ENCODE measurements at regions not wholly inside any gene's neighbourhood (a gene's known extent, or its start where the extent isn't known, plus 50 kb on each side); places are given as distances from the start of the nearest gene placed in this dataset.
"Not testable (repeated sequence)": the region's sequence is repeated elsewhere in the genome, so short reads cannot be mapped to it uniquely, and the experiment has no call there.

DNA sequence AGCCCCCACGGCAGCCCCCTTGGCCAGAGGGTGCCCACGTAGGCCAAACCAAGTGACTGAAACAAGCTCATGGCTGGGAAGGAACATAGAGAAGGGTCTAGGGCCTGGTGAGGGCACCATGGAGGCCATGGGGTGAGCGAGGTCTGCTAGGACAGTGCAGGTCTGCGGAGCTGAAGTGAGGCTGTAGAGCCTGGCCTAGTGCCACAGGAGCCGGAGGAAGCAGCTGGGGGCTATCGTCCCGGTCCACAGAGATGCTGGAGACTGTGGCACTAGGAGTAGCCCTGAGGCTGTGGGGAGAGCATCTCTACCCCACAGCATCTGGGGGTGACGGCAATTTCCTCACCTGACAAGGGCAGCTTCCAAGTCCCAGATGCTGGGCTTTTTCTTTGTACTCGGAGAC is 150.3 kb downstream of the ZNF22 start:
- Histone ChIP-seq H3K4me3 (no peak overlapping the region), H3K27me3 (no peaks in the 10 kb centered on the region), H3K4me1 (no peaks in the 10 kb centered on the region), H3K36me3 (no peaks in the 10 kb centered on the region), H3K27ac (no peak overlapping the region), H3K9me3 (replicated peaks) (no peaks in the 10 kb centered on the region)
- no peak for DNase-seq

DNA sequence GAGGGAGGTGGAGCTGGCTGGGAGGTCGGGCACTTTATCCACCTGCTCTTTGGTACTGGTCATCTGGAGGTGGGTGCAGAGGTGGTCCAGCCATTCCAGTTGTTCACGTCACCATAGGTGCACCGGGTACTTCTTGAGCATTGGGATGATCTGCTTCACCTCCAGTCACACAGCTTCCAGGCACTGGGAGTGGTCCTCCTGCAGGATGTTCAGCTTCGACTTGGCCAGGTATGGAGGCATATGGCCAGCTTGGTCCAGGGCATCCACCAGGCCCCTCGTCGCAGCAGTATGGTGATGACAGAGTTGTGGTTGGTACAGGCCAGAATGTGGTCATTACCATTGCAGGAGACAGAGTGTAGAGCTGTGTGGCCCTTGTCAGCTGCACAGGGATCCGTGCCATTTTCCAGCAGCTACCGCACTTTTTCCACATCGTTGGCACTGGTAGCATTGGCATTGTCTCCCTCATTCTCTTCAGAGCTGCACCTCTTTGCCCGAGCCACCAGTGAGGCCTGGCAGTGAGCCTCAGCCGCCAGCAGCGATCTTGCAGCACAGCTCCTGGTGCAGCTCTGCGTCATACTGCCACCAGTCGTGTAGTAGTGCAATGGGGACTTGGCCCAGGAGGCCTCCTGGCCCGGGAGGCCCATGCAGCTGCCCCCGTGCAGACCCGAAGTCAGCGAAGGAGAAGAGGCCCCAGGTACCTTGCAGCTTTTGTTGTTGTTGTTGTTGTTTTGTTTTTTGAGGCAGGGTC is 150.9 kb downstream of the ZNF22 start:
- no peak for DNase-seq
- Histone ChIP-seq H3K36me3 (no peaks in the 10 kb centered on the region), H3K4me3 (no peak overlapping the region), H3K27me3 (no peaks in the 10 kb centered on the region), H3K4me1 (no peaks in the 10 kb centered on the region), H3K9me3 (replicated peaks) (no peaks in the 10 kb centered on the region), H3K27ac (no peak overlapping the region)

- no peak overlapping the region for H3K4me3 ChIP-seq
- no peaks in the 10 kb centered on the region for H3K27me3 ChIP-seq
- H3K27ac ChIP-seq: no peak overlapping the region
- H3K4me1 ChIP-seq: no peaks in the 10 kb centered on the region
- DNase-seq: no peak
- H3K36me3 ChIP-seq: no peaks in the 10 kb centered on the region
- H3K9me3 ChIP-seq (replicated peaks): no peaks in the 10 kb centered on the region
Observed at GRCh38 chr10:45152726-45153125, 152.0 kb downstream of the ZNF22 start.

GRCh38 chr10:45154502-45154901 is 153.8 kb downstream of the ZNF22 start:
- no peak for DNase-seq
- no peaks in the 10 kb centered on the region for H3K4me1 ChIP-seq
- H3K27me3 ChIP-seq: no peaks in the 10 kb centered on the region
- H3K36me3 ChIP-seq: no peaks in the 10 kb centered on the region
- no peaks in the 10 kb centered on the region for H3K9me3 ChIP-seq (replicated peaks)
- no peak overlapping the region for H3K27ac ChIP-seq
- H3K4me3 ChIP-seq: no peak overlapping the region

- Histone ChIP-seq H3K36me3 (no peaks in the 10 kb centered on the region), H3K4me1 (no peaks in the 10 kb centered on the region), H3K27me3 (no peaks in the 10 kb centered on the region), H3K9me3 (replicated peaks) (no peaks in the 10 kb centered on the region), H3K4me3 (no peak overlapping the region), H3K27ac (no peak overlapping the region)
- no peak for DNase-seq
Observed at GRCh38 chr10:45155784-45156183, 155.1 kb downstream of the ZNF22 start.

GRCh38 chr10:45160271-45160670 is 155.1 kb downstream of the OR13A1 start:
- no peaks in the 10 kb centered on the region for H3K4me1 ChIP-seq
- DNase-seq: no peak
- H3K4me3 ChIP-seq: no peak overlapping the region

GRCh38 chr10:45163315-45163975 is 152.0 kb downstream of the OR13A1 start:
- Histone ChIP-seq H3K4me1 (no peaks in the 10 kb centered on the region), H3K4me3 (no peak overlapping the region), H3K36me3 (no peaks in the 10 kb centered on the region), H3K9me3 (replicated peaks) (no peaks in the 10 kb centered on the region), H3K27me3 (no peaks in the 10 kb centered on the region), H3K27ac (no peak overlapping the region)
- no peak for DNase-seq

More at GRCh38 chr10:45160271-45160670, 155.1 kb downstream of the OR13A1 start:
- Histone ChIP-seq H3K9me3 (replicated peaks) (no peaks in the 10 kb centered on the region), H3K36me3 (no peaks in the 10 kb centered on the region), H3K27me3 (no peaks in the 10 kb centered on the region), H3K27ac (no peak overlapping the region)

GRCh38 chr10:45175520-45176118 is 139.8 kb downstream of the OR13A1 start:
- H3K9me3 ChIP-seq (replicated peaks); H3K4me1 ChIP-seq; H3K36me3 ChIP-seq; H3K27me3 ChIP-seq; H3K4me3 ChIP-seq; H3K27ac ChIP-seq; DNase-seq: not testable (repeated sequence)

DNA sequence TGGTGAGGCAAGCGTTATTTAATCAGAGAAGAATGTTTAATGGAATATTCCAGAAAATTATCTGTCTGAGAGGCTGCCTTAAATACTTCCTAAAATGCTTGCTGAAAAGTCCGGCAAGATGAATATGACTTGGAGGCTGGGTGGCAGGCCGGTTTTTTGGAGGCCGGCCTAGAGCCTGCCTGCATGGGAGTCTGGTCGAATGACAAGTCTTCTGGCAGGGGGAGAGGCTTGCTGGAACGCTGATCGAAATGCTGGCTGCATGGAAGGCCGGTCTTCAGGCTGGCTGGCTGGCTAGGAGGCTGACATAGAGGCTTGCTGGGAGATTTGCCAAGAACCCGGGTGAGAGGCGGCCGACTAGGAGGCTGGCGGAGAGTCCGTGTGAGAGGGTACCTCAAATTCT is 135.7 kb downstream of the OR13A1 start:
- H3K36me3 ChIP-seq: no peaks in the 10 kb centered on the region
- no peaks in the 10 kb centered on the region for H3K9me3 ChIP-seq (replicated peaks)
- H3K27ac ChIP-seq: no peak overlapping the region
- H3K27me3 ChIP-seq: no peaks in the 10 kb centered on the region
- no peak overlapping the region for H3K4me3 ChIP-seq
- H3K4me1 ChIP-seq: no peaks in the 10 kb centered on the region
- DNase-seq: no peak

DNA sequence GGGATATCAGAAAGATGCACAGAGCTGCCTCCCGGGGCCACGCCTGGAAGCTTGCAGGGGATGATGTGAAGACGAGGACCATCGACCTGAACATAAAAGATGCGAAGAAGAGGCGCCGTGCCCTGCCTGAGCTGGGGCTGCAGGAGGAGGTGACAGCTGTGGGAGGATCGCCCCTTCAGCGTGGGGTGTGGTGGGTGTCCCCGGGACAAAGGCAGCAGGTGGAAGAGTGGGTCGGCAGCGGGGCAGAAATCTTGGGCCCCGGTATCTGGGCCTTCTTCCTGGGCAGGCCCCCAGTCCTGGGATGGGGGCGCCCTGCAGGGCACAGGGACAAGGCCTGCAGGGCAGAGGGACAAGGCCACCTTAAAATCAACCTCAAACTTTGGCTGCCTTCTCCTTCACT is 134.9 kb downstream of the OR13A1 start:
- no peak for DNase-seq
- no peaks in the 10 kb centered on the region for H3K9me3 ChIP-seq (replicated peaks)
- no peak overlapping the region for H3K4me3 ChIP-seq
- no peaks in the 10 kb centered on the region for H3K36me3 ChIP-seq
- H3K27me3 ChIP-seq: no peaks in the 10 kb centered on the region
- H3K4me1 ChIP-seq: no peaks in the 10 kb centered on the region
- H3K27ac ChIP-seq: no peak overlapping the region

DNA sequence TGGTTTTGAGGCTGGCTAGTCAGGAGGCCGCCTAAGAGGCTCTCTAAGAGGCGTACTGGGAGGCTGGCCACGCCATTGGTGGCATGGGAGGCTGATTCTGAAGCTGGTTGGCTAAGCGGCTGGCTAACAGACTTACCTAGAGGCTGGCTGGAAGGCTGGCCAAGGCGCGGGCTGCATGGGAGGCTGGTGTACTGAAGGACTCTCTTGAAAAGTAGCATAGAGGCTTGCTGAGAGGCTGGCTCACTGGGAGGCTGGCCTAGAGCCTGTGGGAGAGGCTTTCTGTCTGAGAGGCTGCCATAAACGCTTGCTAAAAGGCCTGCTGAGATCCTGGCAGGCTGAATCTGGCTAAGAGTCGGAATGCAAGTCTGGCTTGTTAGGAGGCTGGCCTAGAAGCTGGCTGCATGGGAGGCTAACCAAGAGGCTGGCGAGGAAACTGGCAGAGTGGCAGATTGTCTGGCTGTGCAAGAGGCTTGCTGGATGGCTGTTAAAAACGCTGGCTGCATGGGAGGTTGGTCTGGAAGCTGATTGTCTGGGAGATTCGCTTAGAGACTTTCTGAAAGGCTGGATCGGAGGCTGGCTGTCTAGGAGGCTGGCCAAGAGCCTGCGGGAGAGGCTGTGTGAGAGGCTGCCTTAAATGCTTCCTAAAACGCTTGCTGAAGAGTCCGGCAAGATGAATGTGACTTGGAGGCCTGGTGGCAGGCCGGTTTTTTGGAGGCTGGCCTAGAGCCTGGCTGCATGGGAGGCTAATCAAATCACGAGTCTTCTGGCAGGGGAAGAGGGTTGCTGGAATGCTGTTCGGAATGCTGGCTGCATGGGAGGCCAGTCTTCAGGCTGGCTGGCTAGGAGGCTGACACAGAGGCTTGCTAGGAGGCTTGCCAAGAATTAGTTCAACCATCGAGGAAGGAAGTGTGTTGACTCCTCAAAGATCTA is 134.2 kb downstream of the OR13A1 start:
- H3K4me3 ChIP-seq: no peak overlapping the region
- no peak for DNase-seq
- H3K9me3 ChIP-seq (replicated peaks): no peaks in the 10 kb centered on the region
- H3K4me1 ChIP-seq: no peaks in the 10 kb centered on the region
- no peaks in the 10 kb centered on the region for H3K36me3 ChIP-seq
- no peaks in the 10 kb centered on the region for H3K27me3 ChIP-seq
- H3K27ac ChIP-seq: no peak overlapping the region

- DNase-seq: no peak
- no peaks in the 10 kb centered on the region for H3K36me3 ChIP-seq
- no peaks in the 10 kb centered on the region for H3K9me3 ChIP-seq (replicated peaks)
- no peaks in the 10 kb centered on the region for H3K4me1 ChIP-seq
- H3K27ac ChIP-seq: no peak overlapping the region
- H3K27me3 ChIP-seq: no peaks in the 10 kb centered on the region
- H3K4me3 ChIP-seq: no peak overlapping the region
Observed at GRCh38 chr10:45183174-45183573, 132.2 kb downstream of the OR13A1 start.

DNA sequence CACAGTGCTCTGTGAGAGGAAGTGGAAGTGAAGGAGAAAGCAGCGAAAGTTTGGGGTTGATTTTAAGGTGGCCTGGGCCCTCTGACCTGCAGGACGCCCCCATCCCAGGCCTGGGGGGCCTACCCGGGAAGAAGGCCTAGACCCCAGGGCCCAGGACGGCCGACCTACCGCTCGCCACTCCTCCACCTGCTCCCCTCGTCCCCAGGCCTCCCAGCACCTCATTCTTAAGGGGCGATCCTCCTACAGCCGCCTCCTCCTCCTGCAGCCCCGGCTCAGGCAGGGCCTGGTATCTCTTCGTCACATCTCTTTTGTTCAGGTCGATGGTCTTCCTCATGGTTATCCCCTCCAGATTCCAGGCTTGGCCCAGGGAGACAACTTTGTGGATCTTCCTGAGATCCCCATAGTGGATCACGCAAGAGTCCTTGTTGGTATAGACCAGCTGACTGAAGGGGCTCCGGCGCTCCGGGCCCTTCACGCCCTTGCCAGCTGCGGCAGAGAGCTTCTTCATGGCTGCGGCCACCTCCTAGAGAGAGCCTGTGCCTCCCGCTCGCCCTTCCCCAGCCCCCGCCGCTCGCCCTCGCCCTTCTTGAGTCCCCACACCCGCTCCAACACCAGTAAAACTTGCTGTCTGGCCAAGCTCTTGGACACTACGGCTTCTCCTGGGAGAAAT is 117.5 kb downstream of the OR13A1 start:
- Histone ChIP-seq H3K36me3 (no peaks in the 10 kb centered on the region), H3K27ac (no peak overlapping the region), H3K9me3 (replicated peaks) (no peaks in the 10 kb centered on the region), H3K4me1 (no peaks in the 10 kb centered on the region), H3K27me3 (no peaks in the 10 kb centered on the region), H3K4me3 (no peak overlapping the region)
- DNase-seq: no peak

GRCh38 chr10:45198486-45199204 is 116.8 kb downstream of the OR13A1 start:
- H3K27me3 ChIP-seq: no peaks in the 10 kb centered on the region
- H3K4me1 ChIP-seq: no peaks in the 10 kb centered on the region
- DNase-seq: no peak
- no peaks in the 10 kb centered on the region for H3K36me3 ChIP-seq
- no peak overlapping the region for H3K27ac ChIP-seq
- H3K4me3 ChIP-seq: no peak overlapping the region
- H3K9me3 ChIP-seq (replicated peaks): no peaks in the 10 kb centered on the region
